ENCODE measurements at regions not wholly inside any gene's neighbourhood (a gene's known extent, or its start where the extent isn't known, plus 50 kb on each side); places are given as distances from the start of the nearest gene placed in this dataset.

DNA sequence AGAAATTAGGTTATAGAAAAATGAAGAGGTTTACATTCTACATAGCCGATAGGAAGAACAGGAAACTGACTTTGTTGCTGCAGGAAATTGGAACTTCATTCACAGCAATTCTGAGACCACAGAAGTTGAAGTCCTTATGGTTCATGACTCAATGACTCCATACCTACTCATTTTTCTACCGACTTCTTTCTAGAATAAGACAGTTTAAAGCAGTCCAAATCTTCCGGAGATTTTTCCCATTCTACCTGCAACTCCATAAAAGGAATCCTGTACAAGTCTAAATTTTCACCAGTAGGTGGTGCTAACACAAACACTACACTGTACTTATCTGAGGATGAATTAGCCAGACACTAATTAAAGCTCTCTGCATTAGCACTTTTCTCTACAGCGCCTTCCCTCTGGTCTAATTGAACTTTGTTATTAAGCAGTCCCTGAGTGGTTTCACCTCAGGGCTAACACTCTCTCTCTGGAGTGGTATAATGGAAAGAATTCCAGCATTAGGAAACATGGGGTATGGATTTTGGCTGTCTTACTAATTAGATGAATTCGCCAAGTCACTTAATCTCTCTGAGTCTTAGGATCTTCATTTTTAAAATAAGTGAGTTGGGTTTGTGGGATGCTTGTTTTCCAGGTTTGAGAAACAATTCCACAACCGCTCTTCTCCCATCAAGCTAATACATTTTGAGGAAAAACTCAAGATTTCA, 167.9 kb downstream of the SMIM20 start:
- H3K9me3 ChIP-seq: peaks cover 0 to under 1% of the 10 kb centered on the region in 2 donors
- no peak overlapping the region for H3K4me3 ChIP-seq
- H3K4me1 ChIP-seq: peaks cover 0 to 6% of the 10 kb centered on the region in 2 donors
- no peak overlapping the region for H3K27ac ChIP-seq
- H3K36me3 ChIP-seq: no peaks in the 10 kb centered on the region
- no peaks in the 10 kb centered on the region for H3K27me3 ChIP-seq
- no peak for DNase-seq (ENCODE audit: low spot score)
- TF ChIP-seq CTCF (IDR thresholded peaks at IDR 0.05): peak; percentile 42 to 78

GRCh38 chr4:26082565-26082964, 168.5 kb downstream of the SMIM20 start:
- no peak for TF ChIP-seq CTCF (IDR thresholded peaks at IDR 0.05)
- DNase-seq (ENCODE audit: low spot score): no peak
- no peaks in the 10 kb centered on the region for H3K36me3 ChIP-seq
- no peak overlapping the region for H3K4me3 ChIP-seq
- H3K27me3 ChIP-seq: no peaks in the 10 kb centered on the region
- no peak overlapping the region for H3K27ac ChIP-seq
- H3K9me3 ChIP-seq: no peaks in the 10 kb centered on the region
- peaks cover 0 to 12% of the 10 kb centered on the region in 2 donors for H3K4me1 ChIP-seq

DNA sequence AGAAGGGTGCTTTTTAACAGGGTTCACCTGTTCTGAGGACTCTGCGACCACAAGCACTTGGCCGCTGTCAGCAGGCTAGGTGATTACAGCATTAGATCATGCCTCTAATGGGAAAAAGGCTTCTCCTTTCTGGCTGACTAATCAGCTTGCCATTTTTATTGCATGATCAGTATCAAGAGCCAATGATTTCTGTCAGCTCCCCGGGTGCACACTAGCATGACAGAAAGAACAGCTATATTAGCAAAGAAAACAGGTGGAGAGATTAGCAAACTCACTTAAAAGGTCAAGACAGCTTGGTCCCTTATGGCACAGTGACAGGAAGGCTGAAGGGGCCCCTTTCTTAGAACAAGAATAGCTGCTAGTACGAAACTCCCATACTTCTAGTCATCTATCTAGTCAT, 170.0 kb downstream of the SMIM20 start:
- Histone ChIP-seq H3K4me3 (no peak overlapping the region), H3K36me3 (no peaks in the 10 kb centered on the region), H3K27me3 (no peaks in the 10 kb centered on the region), H3K4me1 (peaks cover 0 to 25% of the 10 kb centered on the region in 2 donors), H3K27ac (no peak overlapping the region), H3K9me3 (no peaks in the 10 kb centered on the region)
- no peak for DNase-seq (ENCODE audit: low spot score)
- no peak for TF ChIP-seq CTCF (IDR thresholded peaks at IDR 0.05)

- Histone ChIP-seq H3K27me3 (no peaks in the 10 kb centered on the region), H3K4me3 (no peak overlapping the region), H3K4me1 (peaks cover 0 to 25% of the 10 kb centered on the region in 2 donors), H3K36me3 (no peaks in the 10 kb centered on the region), H3K27ac (no peak overlapping the region), H3K9me3 (no peaks in the 10 kb centered on the region)
- DNase-seq (ENCODE audit: low spot score): no peak
- no peak for TF ChIP-seq CTCF (IDR thresholded peaks at IDR 0.05)
Measured at GRCh38 chr4:26084414-26084813, 170.4 kb downstream of the SMIM20 start.

- peaks cover 3 to 8% of the 10 kb centered on the region in 2 donors for H3K9me3 ChIP-seq
- no peak for DNase-seq (ENCODE audit: low spot score)
- no peak for TF ChIP-seq CTCF (IDR thresholded peaks at IDR 0.05)
- H3K36me3 ChIP-seq: no peaks in the 10 kb centered on the region
- H3K4me1 ChIP-seq: peaks cover 0 to 25% of the 10 kb centered on the region in 2 donors
- H3K27ac ChIP-seq: no peak overlapping the region
- H3K27me3 ChIP-seq: no peaks in the 10 kb centered on the region
- no peak overlapping the region for H3K4me3 ChIP-seq
Measured at GRCh38 chr4:26085551-26085950, 171.5 kb downstream of the SMIM20 start.
